Kidney capillary endothelial cell (primary cell): ENCODE measurements at regions not wholly inside any gene's neighbourhood (a gene's known extent, or its start where the extent isn't known, plus 50 kb on each side); places are given as distances from the start of the nearest gene placed in this dataset.

Experiments
- DNase-seq: peaks from one replicate; pipeline ENCODE4 v3.0.0-alpha.2; 2018; ENCODE audit warnings: low spot score

- DNase-seq = no peak
These were observed 139.6 kb upstream of the FAM20A start for GRCh38 chr17:68740555-68741447.

GRCh38 chr17:68737761-68738443 lies 136.7 kb upstream of the FAM20A start:
- DNase-seq = no peak

- no peak for DNase-seq
These were observed 133.8 kb upstream of the FAM20A start for GRCh38 chr17:68734931-68735330.

GRCh38 chr17:68734187-68734900 lies 133.2 kb upstream of the FAM20A start:
- DNase-seq = no peak

- DNase-seq = no peak
These were observed 132.3 kb upstream of the FAM20A start for GRCh38 chr17:68733241-68734176.

- DNase-seq = no peak
These were observed 131.2 kb upstream of the FAM20A start for GRCh38 chr17:68732301-68732749.

- no peak for DNase-seq
These were observed 130.3 kb upstream of the FAM20A start for GRCh38 chr17:68731465-68731864.

GRCh38 chr17:68719431-68719830 lies 118.3 kb upstream of the FAM20A start:
- no peak for DNase-seq

- no peak for DNase-seq
These were observed 117.8 kb upstream of the FAM20A start for GRCh38 chr17:68718926-68719325.

GRCh38 chr17:68718465-68718864 lies 117.3 kb upstream of the FAM20A start:
- no peak for DNase-seq

GRCh38 chr17:68714676-68715075 lies 113.5 kb upstream of the FAM20A start:
- DNase-seq = no peak

GRCh38 chr17:68711858-68712257 lies 110.7 kb upstream of the FAM20A start:
- DNase-seq = no peak

- DNase-seq = no peak
These were observed 109.8 kb upstream of the FAM20A start for GRCh38 chr17:68710976-68711375.

GRCh38 chr17:68710035-68710780 lies 109.0 kb upstream of the FAM20A start:
- DNase-seq = no peak

- DNase-seq = no peak
These were observed 108.3 kb upstream of the FAM20A start for GRCh38 chr17:68709461-68709860.

GRCh38 chr17:68707031-68707430 lies 105.9 kb upstream of the FAM20A start:
- no peak for DNase-seq

- no peak for DNase-seq
These were observed 105.3 kb upstream of the FAM20A start for GRCh38 chr17:68706356-68706920.

- no peak for DNase-seq
These were observed 104.5 kb upstream of the FAM20A start for GRCh38 chr17:68705714-68706076.

GRCh38 chr17:68704871-68705713 lies 103.9 kb upstream of the FAM20A start:
- no peak for DNase-seq

GRCh38 chr17:68701046-68701445 lies 99.9 kb upstream of the FAM20A start:
- DNase-seq = no peak
